ENCODE measurements at regions not wholly inside any gene's neighbourhood (a gene's known extent, or its start where the extent isn't known, plus 50 kb on each side); places are given as distances from the start of the nearest gene placed in this dataset.
"Not testable (repeated sequence)": the region's sequence is repeated elsewhere in the genome, so short reads cannot be mapped to it uniquely, and the experiment has no call there.

DNA sequence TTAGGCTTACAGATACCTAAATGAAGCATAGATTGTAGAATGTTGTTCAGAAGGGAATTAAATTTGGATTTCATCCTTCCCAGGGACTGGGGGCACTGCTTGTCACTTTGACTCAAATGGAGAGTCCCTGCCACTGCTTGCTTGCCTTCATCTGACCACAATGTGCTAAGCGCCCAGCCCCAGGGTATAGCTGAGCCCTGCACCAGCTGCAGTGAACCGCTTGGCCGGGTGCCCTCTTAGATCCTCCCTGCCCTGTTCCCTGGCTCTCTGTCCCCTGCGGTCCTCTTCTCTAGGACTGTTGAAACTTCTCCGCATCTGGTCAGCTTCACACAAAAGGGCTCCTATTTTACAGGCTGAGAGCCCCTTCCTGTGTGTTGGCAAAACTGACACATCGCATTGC lies 170.9 kb downstream of the BCL2L11 start:
- not testable (repeated sequence) for DNase-seq

DNA sequence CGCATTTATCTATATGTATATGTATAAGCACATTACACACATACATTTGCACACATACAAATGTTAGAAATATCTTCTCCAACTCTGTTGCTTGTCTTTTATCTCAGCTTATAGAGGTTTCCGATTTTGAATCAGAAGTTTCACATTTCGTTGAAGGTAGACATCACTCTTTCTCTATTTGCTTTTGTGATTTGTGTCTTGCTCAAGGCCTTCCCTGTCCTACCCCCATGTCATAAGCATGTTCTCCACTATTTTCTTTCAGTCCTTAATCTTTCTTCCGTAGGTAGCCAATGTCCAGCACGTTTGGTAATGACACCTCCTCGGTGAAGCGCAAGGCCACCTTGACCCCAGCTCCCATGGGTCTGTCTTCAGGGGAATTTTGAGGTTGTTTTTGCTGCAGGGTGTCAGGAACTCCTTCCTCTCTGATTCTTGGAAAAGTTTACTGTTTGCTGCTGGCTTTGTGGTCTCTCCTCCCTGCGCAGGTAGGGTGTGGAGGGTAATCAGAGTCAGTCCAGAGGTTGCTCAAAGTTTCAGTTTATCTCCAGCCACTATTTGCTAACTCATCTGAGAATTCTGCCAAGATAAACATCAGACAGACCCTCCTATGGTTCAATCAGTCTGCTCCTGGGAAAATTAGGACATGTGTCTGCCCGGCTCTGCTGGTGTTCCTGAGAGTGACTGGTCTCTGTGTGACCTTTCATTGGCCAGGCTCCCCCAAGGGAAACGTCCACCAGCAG lies 171.7 kb downstream of the BCL2L11 start:
- not testable (repeated sequence) for DNase-seq

DNA sequence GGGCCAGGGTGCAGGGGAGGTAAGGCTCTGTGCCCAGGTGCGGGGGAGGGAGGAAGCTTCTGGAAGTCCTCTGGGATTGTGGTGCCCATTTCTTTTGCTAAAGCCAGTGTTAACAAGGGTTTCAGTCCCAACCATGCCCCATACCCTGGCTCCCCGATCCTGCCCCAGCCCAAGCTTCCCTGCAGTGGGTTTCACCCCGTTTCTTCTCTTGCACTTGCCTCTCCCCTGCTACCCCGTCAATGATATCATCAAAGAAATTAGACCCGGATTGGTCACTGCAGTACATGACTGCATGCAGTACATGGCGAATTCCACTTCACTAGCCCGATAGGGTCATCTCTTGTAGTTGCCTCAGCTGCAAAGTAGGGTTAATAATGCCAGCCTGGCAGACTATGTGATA lies 174.0 kb downstream of the BCL2L11 start:
- DNase-seq = not testable (repeated sequence)

DNA sequence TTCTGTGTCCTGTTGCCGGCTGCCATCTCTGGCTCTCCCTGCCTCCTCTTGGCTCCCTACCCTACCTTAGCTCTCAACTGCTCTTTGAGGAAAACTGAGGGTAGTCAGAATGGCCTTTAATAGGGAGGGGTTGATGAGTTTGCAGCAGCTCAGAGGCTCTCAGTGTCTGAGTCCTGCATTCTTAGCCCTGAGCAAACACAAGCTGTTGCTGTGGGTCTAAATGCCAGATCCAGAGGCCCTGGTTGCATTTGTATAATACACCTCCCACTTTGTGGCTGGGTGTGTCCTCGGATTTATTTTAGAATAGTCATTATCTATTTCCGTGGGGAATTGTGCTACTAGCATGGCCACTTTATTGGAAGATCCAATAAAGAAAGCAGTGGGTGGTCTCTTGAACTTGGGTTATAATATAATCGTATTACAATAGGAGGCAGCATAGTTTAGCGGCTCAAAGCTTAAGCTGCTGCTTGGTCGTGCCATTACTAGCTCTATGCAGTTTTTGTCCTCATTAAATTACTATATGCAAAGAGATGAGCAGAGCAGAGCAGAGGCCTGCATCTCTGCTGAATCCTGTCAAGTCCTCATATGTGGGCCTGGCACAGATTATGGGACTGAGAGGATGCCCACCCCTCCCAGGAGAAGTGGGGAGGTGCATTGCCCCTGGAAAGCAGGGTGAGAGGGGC lies 175.5 kb downstream of the BCL2L11 start:
- DNase-seq = not testable (repeated sequence)

DNA sequence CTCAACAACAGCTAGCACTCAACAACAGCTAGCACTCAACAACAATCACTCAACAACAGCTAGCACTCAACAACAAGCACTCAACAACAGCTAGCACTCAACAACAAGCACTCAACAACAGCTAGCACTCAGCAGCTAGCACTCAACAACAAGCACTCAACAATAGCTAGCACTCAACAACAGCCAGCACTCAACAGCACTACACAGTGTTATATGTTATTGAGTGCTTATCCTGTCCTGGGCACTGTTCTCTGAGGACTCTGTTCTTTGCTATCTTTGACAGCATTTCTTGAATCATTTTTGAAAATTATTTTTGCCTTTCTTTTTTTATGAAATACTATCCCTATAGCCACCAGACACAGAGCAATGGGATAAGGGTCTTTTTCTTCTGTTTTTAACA lies 176.4 kb downstream of the BCL2L11 start:
- not testable (repeated sequence) for DNase-seq

DNA sequence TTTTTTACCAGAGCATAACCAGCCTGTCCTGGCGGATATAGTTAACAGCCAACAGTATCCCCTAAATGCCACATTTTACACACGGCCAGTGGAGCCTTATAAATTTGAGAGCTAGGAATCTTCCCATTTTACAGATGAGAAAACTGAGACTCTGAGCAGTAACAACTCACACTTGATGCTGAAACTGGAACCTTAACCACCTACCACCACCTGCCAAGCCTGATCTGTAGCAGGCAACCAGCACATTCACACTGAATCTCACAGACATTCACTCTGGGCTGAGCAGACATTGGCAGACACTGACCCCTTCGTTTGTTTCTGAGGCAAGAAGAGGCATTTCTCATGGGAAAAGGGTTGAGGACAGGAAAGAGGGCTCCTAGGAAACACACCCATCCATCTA lies 178.2 kb downstream of the BCL2L11 start:
- not testable (repeated sequence) for DNase-seq

DNA sequence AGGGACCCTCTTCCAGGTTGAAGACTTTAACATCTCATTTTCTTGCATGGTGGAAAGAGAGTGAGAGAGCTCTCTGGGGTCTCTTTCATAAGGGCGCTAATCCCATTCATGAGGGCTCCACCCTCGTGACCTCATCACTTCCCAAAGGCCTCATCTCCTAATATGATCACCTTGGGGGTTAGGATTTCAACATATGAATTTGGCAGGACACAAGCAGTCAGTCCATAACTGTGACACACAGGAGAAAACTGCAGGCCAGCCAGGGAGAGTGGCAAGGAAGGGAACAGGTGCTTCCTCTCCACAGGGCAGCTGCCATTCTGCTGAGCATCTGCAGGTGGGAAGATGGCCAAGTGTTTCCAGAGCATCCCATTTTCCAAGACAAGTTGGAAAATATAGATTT lies 178.9 kb downstream of the BCL2L11 start:
- not testable (repeated sequence) for DNase-seq

DNA sequence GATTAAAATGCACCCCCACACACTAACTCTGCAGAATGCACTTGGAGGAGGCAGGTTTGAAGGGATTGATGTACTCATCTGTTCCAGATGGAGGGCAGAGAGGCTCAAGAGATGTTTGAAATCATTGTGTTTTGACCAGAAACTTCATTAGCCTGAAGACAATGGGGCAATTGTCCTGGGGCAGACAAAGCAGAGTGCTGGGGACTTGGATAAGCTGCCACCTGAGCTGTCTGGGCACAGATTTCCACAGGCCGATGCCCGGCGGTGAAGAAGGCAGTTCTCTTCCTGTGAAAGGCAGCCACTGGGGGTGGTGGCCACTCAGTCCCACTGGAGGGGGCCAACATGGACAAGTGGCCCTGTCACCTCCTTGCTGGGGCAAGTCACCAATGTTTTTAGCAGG lies 181.0 kb downstream of the BCL2L11 start:
- not testable (repeated sequence) for DNase-seq

DNA sequence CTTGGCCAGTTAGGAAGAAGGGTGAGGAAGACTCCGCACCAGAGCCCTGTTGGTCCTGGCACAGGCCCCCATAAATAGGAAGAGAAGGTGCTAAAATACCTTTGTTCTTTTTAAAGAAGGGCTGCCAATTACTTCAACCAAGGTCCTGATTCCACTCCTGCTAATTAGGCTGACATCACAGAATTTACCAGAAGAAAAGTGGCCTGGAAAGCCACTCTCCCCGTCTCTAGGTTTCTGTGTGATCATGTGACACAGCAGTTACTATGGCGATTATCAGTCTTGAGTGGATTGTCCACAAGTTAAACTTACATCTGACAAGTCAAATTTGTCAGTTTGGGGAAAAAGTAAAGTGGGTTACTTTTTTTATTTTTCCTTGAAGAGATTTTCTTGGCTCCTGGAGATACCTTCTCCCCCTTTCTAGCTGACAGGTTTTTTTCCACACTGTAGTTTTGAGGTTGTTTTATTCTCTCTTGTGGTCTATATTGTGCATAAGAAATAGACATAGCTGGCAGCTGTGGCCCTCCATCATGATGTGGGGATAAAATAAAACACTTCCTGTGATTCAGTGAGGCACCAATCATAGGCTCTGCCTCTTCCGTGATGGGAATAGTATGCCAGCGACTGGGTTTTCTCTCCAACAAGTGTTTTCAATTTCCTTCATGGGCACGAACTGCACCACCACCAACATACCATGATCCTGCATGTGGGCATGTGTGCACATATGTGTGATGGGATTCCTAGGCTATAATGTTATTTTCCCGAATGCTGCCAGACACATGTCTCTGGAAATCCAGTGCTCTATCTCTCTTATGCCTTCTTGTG lies 181.9 kb downstream of the BCL2L11 start:
- DNase-seq = not testable (repeated sequence)

DNA sequence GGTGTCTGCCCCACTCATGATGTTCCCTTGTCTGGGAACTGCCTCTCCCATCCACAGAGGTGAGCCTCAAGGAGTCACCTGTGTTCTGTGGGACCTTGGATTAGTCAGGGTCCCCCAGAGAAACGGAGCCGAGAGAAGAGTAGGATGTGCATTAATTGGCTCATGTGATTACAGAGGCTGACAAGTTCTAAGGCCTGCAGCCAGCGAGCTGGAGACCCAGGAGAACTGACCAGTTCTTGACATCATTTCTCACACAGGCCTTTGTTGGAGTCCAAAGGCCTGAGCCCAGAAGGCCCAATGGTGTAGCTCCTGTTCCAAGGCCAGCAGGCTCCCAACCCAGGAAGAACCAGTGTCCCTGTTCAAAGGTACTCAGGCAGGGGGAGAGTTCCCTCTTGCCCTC lies 186.6 kb downstream of the BCL2L11 start:
- not testable (repeated sequence) for DNase-seq

DNA sequence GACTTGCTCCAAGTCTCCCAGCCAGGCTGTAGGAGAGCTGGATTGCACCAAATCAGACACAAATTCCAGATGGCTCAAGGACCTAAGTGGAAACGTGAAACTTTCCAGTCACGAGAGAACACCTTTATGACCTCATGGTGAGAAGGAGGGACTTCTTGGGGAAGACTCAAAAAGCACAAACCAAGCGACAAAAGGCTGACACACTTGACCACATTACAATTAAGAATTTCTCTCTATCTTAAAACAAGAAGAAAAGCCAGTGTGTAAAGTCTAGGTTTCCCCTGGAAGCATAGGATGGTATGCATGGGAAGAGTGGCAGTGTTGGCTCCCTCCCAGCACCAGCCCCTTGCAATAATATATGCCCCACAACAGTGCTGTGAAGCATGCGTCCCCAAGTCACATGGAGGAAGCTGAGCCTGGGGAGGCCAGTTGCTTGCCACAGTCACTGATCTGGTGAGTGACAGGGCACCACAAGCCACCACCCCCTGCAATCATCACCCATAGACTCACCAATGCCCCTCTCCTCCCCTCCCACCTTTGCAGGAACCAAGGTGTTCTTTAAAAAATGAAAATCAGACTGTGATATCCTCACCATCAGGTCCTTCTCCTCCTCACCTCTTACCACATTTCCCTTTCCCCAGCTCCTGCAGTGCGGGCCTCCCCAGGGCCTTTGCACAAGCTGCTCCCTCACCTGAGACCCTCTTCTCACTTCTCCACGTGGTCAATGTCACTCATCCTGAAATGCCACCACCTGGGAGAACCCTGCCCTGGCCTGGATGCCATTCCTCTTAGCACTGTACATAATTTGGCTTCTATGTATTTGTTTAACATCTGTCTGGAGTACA lies 188.7 kb downstream of the BCL2L11 start:
- not testable (repeated sequence) for DNase-seq

DNA sequence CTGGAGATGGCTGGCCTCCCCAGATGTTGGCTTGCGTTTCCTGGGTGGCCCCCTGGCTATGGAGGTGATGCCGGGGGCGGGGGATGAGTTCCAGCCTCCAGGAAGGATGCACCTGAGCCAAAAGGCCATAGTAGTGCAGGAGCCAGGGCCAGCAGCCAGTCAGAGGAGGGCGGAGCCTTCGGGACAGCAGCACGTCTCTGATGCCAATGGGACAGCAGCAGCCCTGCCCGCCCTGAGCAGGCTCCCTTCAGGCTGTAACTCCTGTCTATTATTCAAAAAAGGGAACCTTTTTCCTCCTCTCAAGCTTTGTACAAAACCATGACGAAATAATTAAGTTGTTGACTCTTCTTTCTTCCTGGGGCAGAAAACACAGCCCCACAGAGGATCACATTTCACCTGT lies 189.7 kb downstream of the BCL2L11 start:
- DNase-seq = not testable (repeated sequence)

DNA sequence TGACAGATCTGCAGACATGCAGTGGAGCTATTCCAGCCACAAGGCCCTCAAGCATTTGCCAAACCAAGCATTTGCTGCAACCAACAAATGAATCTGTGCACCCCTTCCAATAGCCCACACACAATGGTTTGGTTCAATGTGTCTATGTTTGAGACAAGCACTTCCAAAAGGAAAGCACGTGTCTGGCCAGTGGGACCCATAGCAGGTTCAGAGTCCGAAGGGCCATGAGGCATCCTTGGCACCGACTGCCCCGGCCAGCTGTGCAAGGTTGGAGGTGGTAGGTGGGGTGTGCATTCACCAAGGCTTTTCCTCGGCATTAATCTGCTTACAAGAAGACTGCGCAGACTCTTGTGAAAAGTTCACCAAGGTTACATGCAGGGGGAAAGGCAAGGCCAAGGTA lies 190.9 kb downstream of the BCL2L11 start:
- not testable (repeated sequence) for DNase-seq

DNA sequence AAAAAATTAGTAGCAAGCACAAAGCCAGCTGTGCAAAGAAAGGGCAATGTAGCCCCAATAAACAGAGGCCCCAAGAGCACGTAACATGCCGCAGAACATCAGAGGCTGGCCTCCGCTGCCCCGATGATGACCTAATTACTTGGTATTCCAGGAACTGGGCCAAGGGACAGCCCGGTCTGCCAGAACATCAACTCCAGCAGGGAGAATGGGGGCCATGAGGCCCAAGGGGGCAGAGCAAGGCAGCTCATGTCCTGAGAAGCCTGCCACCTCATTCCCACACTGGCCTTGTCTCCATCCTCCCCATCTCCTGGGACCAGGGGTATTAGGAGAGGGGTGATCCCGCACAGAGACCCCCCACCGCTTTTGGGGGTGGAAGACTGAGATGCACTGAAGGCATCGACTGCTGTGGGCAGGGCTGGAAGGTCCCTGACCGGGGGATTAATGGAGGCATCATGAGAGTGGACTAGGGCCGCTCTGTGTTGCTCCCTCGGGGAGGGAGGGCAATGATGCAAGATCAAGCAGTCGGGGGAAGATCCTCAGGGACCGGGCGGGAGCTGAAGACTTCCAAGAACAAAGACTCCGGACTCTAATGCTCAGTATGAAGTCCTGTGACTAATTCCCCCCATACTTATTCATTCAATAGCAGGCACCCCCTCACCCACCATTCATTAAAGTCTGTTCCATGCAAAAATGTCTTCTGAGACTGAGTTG lies 192.3 kb downstream of the BCL2L11 start:
- not testable (repeated sequence) for DNase-seq

DNA sequence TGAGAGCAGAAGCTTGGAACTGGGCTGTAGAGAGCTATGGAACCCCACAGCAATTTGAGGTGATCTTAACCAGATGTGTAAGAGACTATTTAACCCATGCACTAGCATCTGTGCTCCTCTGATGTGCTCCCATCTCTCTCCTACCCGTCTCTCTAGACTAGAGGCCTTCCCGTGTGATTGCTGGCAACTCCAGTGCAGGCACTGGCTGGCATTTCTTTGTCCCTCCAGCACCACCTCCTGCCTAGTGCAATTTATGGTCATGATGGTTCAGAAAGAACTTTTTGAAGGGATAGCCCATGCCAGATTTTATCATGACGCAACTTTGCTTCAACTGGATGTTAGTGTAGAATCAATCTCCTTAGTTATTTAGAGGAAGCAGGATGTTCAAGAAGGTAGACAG lies 193.0 kb downstream of the BCL2L11 start:
- not testable (repeated sequence) for DNase-seq

DNA sequence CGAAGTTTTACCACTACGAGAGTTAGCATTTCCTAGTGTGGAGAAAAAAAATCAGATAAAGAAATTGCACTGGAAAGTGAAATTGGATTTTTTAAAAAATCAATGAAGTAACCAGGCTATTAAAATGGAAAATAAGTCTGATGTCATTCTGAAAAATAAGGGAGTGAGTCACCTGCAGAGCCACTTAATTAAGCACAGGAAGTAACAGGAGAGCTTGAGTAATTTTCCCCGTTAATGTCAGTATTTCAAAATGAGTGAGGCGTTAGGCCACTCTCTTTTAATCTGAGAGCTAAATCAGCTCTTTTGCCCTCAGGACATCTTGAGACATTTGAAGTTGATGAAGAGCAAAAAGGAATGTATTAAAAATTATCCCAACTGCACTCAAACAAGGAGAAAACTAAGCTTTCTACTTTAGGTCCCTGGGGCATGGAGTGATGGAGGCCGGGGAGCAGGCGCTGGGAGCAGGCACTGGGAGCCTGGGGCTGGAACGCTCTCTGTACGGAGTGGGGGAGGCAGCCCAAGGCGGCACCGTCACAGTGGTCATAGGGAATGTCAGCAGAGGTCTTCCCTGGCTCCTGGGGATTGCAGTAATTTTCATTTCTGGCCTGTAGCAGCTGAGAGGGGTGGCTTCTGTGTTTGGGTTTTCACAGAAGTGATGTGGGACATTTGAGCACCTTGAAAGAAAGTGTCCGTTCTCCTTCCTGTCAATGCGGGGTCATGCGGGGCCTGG lies 194.6 kb downstream of the BCL2L11 start:
- not testable (repeated sequence) for DNase-seq

DNA sequence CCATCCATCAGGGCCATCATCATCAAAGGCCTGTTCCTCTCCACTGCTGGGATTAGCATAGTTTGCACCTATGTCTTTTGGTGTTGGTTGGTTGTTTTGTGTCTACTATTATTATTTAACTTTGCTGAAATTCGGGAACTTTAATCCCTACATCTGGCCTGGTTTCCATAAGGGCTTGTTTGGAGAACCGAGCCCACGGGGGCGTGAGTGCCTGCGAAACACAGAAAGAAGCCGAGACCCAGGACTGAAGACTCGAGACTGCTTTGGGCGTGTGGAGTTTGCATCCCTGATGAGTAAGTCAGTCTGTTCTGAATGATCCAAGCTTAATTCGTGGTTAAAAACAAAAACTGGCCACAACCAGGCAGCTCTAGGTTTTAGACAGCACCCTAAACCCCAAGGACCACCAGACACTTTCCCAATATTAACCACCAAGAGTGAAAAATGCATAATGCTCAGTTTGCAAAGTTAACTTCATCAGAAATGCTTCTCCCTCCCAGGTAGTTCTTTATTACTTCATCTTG lies 195.6 kb downstream of the BCL2L11 start:
- DNase-seq = not testable (repeated sequence)

DNA sequence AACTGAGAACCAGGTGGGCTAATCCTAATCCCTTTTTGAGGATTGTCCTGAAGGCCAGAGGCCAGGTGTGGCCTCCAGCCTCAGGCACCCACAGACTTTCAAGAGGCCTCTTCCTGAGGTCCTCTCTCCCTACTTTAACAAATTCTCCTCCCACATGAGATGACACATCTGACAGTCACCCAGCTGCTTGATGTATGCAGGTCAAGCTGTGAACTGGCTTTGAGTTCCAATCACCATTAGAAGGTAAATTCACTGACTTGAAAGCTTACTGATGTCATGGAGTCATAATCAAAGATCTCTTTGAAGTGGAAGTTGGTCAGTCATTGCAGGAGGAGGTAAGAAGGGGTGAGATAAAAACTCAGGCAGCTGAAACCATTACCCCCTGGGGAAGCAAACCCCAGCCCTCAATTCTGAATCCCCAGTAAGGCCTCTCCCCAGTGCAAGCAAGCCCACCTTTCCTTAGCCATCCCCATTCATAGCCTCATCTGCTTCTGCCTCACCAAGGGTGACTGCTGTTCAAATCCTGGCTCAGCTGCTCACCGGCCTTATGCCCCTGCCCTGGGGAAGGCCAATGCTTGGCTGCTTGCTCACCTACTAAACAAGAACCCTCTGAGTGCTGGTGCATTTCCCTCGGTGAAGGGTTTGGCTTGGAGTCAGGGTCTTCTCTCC lies 196.3 kb downstream of the BCL2L11 start:
- not testable (repeated sequence) for DNase-seq

DNA sequence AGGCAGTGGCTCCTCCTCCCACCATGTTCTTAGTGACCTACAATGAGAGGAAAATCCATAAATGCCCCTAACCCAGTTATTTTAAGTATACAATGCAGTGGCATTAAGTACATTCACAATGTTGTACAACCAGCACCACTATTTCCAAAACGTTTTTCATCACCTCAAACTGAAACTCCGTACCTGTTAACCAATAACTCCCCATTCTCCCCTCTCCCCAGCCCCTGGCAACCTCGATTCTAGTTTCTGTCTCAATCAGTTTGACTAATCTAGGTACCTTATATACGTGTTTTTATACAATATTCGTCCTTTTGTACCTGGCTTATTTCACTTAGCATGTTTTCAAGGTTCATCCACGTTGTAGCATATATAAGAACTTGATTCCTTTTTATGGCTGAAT lies 198.8 kb downstream of the BCL2L11 start:
- not testable (repeated sequence) for DNase-seq

DNA sequence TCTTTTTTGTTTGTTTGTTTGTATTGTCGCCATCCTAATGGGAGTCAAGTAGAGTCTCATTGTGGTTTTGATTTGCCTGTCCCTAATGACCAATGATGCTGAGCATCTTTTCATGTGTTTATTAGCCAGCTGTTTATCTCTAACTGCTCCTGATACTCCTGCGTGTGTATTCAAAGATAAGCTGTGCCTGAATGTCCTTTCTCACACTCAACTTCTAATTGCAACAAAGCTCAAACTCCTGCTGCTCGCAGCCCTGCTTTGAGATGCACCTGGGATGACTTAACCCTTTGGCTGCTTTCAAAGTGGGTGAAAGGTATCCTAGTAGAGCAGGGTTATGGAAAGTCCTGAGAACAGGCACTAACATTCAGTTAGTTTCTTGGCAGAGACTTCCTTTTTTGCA lies 199.6 kb downstream of the BCL2L11 start:
- not testable (repeated sequence) for DNase-seq
